ENCODE measurements at regions not wholly inside any gene's neighbourhood (a gene's known extent, or its start where the extent isn't known, plus 50 kb on each side); places are given as distances from the start of the nearest gene placed in this dataset.

DNA sequence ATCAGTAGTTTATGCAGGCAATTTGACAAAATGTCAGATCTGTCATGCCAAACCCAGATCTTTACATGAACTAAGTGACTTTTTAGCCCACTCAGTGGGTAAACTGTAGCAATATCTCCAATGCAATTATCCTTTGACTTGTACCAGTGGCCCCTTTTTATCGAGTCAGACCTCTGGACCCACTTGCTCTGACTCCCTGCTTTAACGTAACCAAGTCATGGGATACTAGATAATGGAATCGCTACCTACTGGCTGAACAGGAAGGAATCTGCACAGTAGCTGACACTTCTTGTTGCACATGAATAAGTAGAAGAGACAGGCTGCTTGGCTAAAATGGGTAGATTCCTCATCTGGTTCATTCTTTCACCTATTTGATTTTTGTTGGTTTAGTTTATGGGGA, 128.4 kb upstream of the LYPLAL1 start:
- BruUV-seq (replicated peaks), result no TSS peak
- Histone ChIP-seq H3K79me2 (ENCODE audit: insufficient read depth, low read depth, low read length) (no peaks in the 10 kb centered on the region), H3K9me2 (ENCODE audit: insufficient read depth, low read length) (no peaks in the 10 kb centered on the region), H3K36me3 (ENCODE audit: insufficient read depth, low read length) (no peaks in the 10 kb centered on the region), H4K20me1 (ENCODE audit: insufficient read depth, low read length) (no peaks in the 10 kb centered on the region), H3K4me1 (ENCODE audit: insufficient read depth, low read length, poor library complexity, severe bottlenecking) (no peaks in the 10 kb centered on the region), H2AFZ (ENCODE audit: low read length) (no peak overlapping the region), H3K27ac (ENCODE audit: low read depth, low read length, poor library complexity, severe bottlenecking) (no peak overlapping the region), H3K4me3 (ENCODE audit: low read depth, low read length, poor library complexity, severe bottlenecking) (no peak overlapping the region), H3K9me3 (ENCODE audit: low read length) (no peaks in the 10 kb centered on the region), H3K4me2 (ENCODE audit: low read length) (no peak overlapping the region)
- no peak for DNase-seq (ENCODE audit: low spot score)
- intact Hi-C loops (cut with micrococcal nuclease; ENCODE audit: unreplicated experiment), result no loop called here
- ChIA-PET CTCF (ENCODE audit: unreplicated experiment) (no interaction called here), POLR2A (interaction anchor here (0.7 kb wide), 1 partner anchor 280 kb away, joined by 3 read pairs; no protein-coding TSS in a partner anchor)
- TF ChIP-seq EZH2phosphoT487 (IDR thresholded peaks at IDR 0.05; ENCODE audit: borderline replicate concordance, low read depth, low read length), result no peak
- TF ChIP-seq, protein P1, sequence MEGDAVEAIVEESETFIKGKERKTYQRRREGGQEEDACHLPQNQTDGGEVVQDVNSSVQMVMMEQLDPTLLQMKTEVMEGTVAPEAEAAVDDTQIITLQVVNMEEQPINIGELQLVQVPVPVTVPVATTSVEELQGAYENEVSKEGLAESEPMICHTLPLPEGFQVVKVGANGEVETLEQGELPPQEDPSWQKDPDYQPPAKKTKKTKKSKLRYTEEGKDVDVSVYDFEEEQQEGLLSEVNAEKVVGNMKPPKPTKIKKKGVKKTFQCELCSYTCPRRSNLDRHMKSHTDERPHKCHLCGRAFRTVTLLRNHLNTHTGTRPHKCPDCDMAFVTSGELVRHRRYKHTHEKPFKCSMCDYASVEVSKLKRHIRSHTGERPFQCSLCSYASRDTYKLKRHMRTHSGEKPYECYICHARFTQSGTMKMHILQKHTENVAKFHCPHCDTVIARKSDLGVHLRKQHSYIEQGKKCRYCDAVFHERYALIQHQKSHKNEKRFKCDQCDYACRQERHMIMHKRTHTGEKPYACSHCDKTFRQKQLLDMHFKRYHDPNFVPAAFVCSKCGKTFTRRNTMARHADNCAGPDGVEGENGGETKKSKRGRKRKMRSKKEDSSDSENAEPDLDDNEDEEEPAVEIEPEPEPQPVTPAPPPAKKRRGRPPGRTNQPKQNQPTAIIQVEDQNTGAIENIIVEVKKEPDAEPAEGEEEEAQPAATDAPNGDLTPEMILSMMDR (conservative IDR thresholded peaks at IDR 0.05; ENCODE audit: low read length), result no peak

DNA sequence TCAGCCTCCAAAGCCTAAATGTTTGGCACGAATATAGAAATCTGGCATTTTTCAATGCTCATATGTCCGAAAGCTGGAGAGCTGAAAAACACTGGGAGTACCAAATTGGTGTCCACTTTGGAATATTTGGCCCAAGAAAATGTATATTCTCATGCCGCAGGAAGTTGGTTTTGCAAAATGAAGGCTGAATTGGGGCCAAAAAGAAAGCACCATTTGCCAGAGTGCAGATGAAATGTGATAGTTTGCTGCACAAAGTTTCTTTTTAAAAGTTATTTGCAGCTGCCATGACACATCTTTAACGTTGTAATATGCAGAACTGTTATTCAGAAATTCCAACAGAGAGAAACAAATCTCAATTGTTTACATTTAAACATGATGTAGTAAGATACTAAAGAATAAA, 124.2 kb upstream of the LYPLAL1 start:
- no peak overlapping the region for H2AFZ ChIP-seq (ENCODE audit: low read length)

GRCh38 chr1:219050086-219050821, 123.4 kb upstream of the LYPLAL1 start:
- BruUV-seq (replicated peaks), result no TSS peak
- ChIA-PET CTCF (ENCODE audit: unreplicated experiment) (no interaction called here), POLR2A (no interaction called here)
- TF ChIP-seq, protein P1 (conservative IDR thresholded peaks at IDR 0.05; ENCODE audit: low read length), result no peak
- H4K20me1 ChIP-seq (ENCODE audit: insufficient read depth, low read length), result no peaks in the 10 kb centered on the region
- no peak overlapping the region for H2AFZ ChIP-seq (ENCODE audit: low read length)
- no peaks in the 10 kb centered on the region for H3K9me3 ChIP-seq (ENCODE audit: low read length)
- DNase-seq (ENCODE audit: low spot score), result no peak
- H3K27ac ChIP-seq (ENCODE audit: low read depth, low read length, poor library complexity, severe bottlenecking), result no peak overlapping the region
- H3K36me3 ChIP-seq (ENCODE audit: insufficient read depth, low read length), result no peaks in the 10 kb centered on the region
- no peaks in the 10 kb centered on the region for H3K79me2 ChIP-seq (ENCODE audit: insufficient read depth, low read depth, low read length)
- intact Hi-C loops (cut with micrococcal nuclease; ENCODE audit: unreplicated experiment), result no loop called here
- no peaks in the 10 kb centered on the region for H3K9me2 ChIP-seq (ENCODE audit: insufficient read depth, low read length)
- no peak overlapping the region for H3K4me3 ChIP-seq (ENCODE audit: low read depth, low read length, poor library complexity, severe bottlenecking)
- H3K4me2 ChIP-seq (ENCODE audit: low read length), result no peak overlapping the region
- no peaks in the 10 kb centered on the region for H3K4me1 ChIP-seq (ENCODE audit: insufficient read depth, low read length, poor library complexity, severe bottlenecking)

More for the DNA sequence above, 124.2 kb upstream of the LYPLAL1 start:
- DNase-seq (ENCODE audit: low spot score), result no peak
- Histone ChIP-seq H3K36me3 (ENCODE audit: insufficient read depth, low read length) (no peaks in the 10 kb centered on the region), H3K9me3 (ENCODE audit: low read length) (no peaks in the 10 kb centered on the region), H3K9me2 (ENCODE audit: insufficient read depth, low read length) (no peaks in the 10 kb centered on the region), H3K4me1 (ENCODE audit: insufficient read depth, low read length, poor library complexity, severe bottlenecking) (no peaks in the 10 kb centered on the region), H4K20me1 (ENCODE audit: insufficient read depth, low read length) (no peaks in the 10 kb centered on the region), H3K4me3 (ENCODE audit: low read depth, low read length, poor library complexity, severe bottlenecking) (no peak overlapping the region), H3K79me2 (ENCODE audit: insufficient read depth, low read depth, low read length) (no peaks in the 10 kb centered on the region), H3K27ac (ENCODE audit: low read depth, low read length, poor library complexity, severe bottlenecking) (no peak overlapping the region), H3K4me2 (ENCODE audit: low read length) (no peak overlapping the region)
- ChIA-PET POLR2A (no interaction called here), CTCF (ENCODE audit: unreplicated experiment) (no interaction called here)
- BruUV-seq (replicated peaks), result no TSS peak
- TF ChIP-seq, protein P1 (conservative IDR thresholded peaks at IDR 0.05; ENCODE audit: low read length), result no peak
- no peak for TF ChIP-seq EZH2phosphoT487 (IDR thresholded peaks at IDR 0.05; ENCODE audit: borderline replicate concordance, low read depth, low read length)
- intact Hi-C loops (cut with micrococcal nuclease; ENCODE audit: unreplicated experiment), result no loop called here

Measured in OCI-LY7 (cell line).